HG03025 (cell line): ENCODE measurements at regions not wholly inside any gene's neighbourhood (a gene's known extent, or its start where the extent isn't known, plus 50 kb on each side); places are given as distances from the start of the nearest gene placed in this dataset.
"Not testable (repeated sequence)": the region's sequence is repeated elsewhere in the genome, so short reads cannot be mapped to it uniquely, and the experiment has no call there.

Experiments
- ATAC-seq: cut with Tn5 transposase; IDR thresholded peaks from one replicate; pipeline ENCODE4 v1.9.1; 2021; ENCODE audit warnings: mild to moderate bottlenecking, moderate library complexity; ENCODE audit not compliant: unreplicated experiment, low FRiP score

DNA sequence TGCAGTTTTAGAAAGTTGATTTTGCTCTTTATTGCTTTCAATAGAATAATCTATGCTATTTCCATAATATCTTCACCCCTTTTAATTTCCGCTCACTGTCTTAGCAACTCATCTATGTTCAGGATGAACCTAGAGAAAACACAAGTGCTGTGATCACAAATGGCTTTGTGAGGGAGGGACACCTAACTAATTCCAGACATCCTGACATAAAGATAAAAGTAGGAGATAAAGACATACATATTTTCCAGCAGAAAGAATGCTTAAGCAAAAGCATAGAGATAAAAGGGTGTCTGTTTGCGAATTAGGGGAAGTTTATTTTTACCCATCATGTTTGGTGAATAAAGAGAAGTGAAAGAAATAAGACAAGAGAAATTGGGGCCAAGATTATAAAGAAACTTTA, 254.2 kb downstream of the KCNJ2 start:
- ATAC-seq: no peak

DNA sequence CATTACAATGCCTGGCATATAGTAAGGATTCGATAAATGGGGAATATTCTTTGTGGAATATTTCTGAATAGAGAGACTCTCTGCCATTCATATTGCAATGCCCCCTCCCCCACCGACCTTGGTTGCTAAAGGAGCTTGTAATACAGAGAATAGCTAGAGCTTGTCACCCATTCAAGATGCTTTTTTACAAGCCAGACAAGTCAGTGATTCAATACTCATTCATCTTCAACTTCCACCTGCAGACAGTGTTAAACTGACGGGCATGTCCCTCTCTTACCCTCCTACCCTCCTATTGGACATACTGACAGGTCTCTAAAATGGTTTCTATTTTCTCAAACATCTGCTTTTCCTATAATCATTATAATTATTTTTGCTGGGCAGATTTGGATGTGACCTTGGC, 257.4 kb downstream of the KCNJ2 start:
- no peak for ATAC-seq

DNA sequence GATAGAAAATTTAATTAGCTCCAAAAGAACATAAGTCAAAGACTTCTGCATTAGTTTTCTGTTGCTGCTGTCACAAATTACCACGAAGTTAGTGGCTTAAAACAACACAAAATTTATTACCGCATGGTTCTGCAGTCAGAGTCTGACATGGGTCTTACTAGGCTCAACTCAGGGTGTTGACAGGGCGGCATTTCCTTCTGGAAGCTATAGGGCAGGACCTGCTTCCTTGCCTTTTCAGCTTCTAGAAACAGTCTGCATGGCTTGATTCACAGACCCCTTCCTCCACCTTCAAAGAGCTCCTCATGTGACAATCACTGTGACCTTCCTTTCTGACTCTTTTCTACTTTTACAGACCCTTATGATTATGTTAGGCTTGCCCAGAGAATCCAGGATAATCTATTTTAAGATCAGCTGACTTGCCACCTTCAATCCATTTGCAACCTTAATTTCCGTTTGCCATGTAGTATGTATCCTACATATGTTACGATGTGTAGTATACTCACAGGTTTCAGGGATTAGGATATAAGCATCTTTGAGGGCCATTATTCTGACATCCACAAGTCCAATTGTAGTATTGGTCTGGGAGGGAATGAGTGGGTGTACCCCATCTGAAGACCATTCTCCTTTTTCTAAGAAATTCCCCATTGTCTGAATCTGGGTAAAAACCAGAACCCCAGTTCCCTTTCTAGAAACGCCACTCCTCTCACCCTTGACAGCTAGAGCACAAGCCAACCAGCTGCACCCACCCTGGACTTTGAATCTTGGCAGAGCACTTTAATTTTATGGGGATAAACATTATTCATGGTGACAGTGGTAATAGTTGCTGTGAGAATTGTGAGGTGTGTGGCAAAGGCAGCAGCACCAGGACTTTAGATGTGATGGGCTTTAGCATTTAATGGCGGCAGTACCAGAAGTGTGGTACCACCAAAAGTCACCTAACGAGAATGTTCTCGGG, 265.5 kb downstream of the KCNJ2 start:
- no peak for ATAC-seq

DNA sequence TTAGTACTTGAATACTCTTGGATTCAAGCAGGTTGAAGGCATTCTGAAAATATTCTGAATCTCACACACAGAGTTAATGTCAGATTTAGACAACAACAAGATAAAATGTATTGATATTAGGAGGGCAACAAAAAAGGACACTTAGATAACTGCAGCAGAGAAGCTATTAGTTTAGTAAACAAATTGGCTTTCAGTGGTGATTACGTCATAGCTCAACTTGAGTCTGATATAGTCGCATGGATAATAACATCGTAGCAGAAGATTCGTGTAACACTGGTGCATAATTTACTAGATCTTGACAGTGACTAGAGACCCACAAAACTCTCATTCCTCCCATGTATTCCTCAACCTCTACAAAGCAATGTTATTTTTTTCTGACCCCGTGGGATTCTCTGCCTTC, 268.3 kb downstream of the KCNJ2 start:
- no peak for ATAC-seq

DNA sequence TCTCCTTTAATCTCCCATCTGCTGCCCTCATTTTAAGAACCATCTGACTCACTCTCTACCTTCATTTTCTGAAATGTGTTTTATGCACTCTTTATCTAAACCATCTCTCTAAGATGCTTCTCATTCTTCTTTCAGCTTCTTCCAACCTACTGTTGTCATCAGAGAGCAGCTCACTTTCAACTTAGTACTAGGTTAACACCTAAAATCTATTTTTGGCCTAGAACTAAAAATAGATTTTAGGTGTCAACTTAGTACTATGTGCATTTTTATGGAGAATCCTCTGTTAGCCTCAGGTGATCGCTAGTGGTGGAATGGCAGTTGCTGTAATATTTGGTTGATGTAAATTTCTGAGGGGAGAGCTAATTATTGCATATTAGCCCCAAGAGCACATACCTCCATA, 277.1 kb downstream of the KCNJ2 start:
- ATAC-seq: no peak

DNA sequence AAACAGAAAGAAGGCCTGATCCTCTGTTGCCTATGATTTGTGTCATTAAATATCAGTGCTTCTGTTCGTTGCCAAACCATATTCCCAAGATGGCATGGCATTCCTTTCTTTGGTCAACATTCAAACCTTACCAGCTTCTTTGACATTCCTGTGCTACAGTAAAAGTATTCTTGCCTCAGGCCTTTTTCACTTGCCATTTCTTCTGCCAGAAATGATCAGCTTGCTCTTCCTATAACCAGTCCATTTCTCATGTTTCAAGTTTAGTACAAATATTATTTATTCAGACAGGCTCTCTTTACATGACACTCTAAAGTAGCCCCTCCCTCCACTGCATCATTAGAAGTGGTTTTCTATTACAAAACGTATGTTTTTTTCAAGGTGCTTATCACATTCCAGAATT, 278.3 kb downstream of the KCNJ2 start:
- ATAC-seq: no peak

DNA sequence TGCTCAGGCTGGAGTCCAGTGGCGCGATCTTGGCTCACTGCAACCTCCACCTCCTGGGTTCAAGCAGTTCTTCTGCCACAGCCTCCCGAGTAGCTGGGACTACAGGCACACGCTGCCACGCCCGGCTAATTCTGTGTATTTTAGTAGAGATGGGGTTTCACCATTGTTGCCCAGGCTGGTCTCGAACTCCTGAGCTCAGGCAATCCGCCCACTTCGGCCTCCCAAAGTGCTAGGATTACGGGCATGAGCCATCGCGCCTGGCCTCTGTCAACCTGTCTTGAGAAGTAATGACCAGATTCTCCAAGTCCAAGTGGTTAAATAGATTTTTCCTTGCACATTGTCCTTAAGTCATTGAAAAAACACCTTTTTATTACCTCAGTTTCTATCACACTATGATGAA, 283.7 kb downstream of the KCNJ2 start:
- not testable (repeated sequence) for ATAC-seq

DNA sequence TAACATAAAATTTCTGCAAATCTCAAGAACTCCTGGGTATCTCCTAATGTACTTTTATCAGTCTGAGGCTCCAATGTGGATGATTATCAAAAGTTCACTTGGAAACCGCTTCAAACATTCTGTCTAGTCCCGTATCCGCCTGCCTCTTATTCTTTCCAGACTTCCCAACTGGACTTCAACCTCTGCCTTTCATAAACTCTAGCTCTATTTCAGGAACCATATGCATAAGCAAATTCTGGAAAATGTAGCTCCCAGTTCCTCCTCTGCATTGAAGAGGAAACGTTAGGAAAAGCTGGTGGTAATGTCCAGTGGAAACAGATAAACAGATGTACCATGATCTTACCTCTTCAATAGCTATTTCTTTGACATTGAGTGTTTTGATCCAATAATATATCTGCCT, 285.0 kb downstream of the KCNJ2 start:
- ATAC-seq: no peak

DNA sequence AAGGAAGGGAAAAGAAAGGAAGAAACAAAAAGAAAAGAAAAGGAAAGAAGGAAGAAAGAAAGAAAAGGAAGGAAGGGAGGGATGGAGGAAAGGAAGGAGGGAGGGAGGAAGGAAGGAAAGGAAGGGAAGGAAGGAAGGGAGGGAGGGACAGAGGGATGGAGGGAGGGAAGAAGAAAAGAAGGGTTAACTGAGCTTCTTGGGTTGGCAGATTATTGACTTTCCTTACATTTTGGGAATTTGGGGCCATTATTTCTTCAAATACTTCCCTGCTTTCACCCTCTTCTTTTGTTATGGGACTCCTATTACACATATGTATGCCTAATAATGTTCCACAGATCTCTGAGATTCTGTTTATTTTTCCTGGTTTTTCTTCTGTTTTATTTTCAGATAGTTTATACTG, 285.6 kb downstream of the KCNJ2 start:
- ATAC-seq: no peak

DNA sequence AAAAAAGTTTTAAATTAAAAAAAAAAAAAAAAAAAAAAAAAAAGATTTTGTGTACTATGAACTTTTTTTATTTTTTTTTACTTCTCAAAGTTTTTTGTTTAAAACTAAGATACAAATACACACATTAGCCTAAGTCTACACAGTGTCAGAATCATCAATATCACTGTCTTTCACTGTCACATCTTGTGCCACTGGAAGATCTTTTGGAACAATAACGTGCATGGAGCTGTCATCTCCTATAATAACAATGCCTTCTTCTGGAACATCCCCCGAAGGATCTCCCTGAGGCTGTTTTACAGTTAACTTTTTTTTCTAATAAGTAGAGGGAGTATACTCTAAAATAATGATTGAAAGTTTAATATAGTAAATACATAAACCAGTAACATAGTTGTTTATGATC, 295.7 kb downstream of the KCNJ2 start:
- ATAC-seq: no peak

DNA sequence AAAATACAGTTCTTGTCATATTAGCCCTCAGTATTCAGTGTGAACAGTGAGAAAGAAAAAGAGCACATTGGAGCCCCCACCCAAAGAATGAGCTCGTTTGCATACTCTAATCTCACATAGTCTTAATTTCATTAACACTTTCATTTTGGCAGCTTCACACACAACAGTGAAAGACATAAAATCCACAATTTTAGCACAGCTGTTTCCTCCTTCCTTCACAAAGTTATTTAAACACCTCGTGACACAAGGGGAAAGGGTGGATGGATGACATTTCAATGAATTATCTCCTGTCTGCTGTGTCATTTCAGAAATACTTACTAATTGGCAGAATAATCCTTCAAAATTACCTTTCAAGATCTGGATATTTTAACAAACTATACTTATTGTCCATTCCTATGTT, 299.3 kb downstream of the KCNJ2 start:
- ATAC-seq: no peak

DNA sequence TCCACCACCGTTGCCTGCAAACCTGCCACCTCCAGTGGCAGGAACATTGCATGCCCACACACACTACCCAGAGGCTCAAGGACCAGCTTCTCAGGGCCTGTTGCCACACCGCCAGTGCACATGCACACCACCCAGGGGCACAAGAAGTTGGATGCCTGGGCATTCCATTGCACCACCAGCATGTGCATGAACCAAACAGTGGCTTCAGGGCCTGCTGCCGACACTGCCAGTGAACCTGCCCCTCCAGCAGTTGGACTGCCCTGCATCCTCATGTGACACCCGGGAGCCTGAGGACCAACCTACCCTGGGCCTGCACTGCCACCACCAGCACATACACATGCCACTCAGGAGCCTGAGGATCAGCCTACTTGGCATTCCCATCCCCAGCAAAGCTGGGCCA, 303.7 kb downstream of the KCNJ2 start:
- ATAC-seq: no peak

DNA sequence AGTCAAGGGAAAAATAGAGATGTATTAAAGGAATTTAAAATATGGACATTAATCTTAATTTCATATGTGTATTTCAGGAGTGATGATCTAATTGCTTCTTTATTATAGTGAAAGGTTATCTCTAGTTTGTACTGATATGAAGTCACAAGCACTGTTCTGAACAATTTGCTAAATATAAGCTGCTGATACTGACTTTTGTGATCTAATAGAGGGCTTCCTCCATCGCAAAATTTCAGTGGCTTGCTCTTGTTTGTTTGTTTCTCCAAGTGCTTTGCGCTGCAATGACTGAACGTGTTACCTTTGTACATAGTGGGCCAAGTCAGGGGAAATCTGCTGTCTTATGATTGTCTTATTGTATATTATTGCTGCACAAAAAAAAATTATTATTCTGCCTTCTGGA, 307.0 kb downstream of the KCNJ2 start:
- ATAC-seq: no peak

DNA sequence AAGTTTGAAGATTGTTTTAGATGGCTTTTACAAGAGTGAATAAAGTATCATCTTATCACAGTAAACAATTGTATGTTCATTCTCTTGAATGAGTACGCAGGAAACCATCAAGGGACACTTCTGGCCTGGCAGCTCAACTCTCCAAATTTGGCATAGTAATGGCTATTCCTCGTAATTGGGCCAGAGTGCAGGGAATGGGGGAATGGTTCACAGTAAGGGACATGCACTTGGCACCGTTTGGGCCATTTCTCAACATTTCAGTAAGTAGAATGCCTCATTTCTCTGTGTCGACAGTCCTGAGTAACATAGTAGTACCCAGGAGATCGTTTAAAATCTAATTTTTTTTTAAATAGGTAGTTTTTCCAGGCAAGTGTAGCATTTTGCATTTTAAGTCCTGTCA, 309.6 kb downstream of the KCNJ2 start:
- ATAC-seq: no peak

DNA sequence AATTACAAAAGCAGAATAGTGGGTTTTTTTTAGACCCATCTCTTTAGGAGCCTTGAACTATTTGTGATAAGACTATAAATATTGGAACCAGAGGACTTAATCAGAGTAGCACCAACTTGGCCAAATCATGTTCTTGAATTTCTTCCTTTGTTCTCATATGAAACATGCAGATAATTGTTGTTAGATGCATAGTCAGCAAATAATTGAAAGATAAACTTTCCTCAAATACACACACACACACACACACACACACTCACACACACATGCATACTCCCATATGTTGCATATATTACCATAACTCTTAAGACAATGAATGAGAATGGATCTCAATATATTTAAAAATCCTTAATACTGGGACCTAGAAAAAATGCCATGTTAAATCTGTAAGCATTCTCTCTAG, 310.4 kb downstream of the KCNJ2 start:
- no peak for ATAC-seq

DNA sequence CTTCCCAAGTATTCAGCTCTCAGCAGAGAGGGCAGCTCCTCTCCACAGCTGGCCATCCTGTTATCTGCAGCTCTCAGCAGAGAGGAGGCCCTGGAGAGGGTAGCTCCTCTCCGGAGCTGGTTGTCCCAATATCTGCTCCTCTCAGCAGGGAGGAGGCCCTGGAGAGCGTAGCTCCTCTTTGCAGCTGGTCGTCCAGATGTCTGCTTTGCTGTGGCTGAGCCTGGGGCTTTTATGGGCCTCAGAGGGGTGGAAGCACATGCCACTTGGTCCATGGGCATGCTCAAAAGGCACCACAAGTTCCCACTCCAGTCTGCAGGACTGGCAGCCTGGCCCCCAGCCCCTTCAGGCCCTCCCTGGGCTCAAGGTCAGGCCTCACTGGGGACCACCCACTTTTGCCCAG, 314.3 kb downstream of the KCNJ2 start:
- ATAC-seq: no peak

DNA sequence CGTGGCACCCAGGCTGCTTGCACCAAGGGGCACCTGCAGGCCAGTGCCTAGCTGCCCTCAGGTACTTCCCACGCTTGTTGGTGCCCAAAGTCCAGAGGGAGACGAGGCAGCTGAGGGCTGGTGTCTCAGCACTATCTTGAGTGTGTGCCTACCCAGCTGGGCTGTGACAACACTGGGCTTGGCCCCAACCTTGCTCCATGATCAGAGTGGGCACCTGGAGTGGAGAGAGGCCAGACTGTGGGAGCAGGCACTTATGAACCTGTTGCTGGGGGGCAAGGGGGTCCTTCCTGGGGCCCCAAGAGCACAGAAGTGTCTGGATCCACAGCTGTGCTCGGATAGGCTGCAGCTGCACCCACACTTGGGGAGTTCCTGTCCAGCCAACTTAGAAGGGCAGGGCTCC, 314.7 kb downstream of the KCNJ2 start:
- ATAC-seq: no peak

DNA sequence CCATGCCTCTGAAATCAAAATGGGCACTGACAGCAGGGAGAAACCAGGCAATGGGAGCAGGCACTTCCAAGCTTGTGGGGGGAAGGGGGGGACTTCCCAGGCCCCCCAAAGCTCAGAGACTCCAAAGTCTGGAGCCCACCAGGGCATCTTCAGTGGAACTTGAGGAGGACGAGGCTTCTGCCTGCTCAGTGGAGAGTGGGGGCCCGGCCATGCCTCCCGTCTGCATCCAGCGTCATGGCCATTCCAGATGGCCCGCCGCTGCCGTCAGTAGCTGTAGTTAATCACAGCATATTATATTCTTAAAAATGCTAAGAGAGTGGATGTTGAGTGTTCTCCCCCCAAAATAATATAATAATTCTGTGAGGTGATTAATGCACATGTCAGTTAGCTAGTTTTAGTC, 315.2 kb downstream of the KCNJ2 start:
- ATAC-seq: no peak

DNA sequence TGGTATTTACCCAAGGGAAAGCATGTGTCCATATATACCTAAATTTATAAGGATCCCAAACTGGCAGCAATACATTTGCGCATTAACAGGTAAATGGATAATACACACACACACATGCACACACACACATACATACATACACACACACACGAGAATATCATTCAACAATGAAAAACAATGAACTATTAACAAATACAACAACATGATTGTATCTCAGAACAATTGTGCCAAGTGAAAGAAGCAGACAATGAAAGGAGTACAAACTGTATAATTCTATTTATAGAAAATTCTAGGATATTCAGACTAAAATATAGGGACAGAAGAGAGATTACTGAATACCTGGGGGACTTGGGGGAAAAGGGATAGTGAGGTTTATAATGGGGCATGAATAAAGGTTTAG, 323.0 kb downstream of the KCNJ2 start:
- ATAC-seq: no peak

DNA sequence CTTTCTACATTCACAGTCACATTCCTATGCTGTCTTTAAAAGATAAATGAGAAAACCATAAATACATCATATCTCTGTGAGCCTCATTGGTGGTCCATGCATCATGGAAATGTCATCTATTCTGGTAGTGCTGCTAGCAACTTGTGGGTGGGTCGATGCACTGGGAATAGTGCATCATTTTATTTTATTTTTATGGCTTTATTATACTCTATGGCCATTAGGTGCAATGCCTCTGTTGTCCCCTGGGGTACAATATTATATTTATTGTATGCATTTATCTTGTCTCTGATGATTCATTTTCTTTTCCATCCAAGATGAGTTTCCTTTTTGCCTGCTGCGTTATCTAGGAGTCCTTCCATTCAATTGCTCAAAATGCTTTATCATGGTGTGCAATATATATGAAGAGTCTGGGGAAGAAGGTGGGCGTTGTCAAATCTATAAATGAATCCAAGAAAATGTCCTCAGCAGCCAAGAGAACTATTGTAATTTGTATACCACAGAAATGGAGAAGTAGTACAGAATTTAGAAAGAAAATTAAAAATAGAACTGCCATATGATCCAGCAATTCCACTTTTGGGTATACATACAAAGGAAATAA, 324.0 kb downstream of the KCNJ2 start:
- ATAC-seq: no peak

DNA sequence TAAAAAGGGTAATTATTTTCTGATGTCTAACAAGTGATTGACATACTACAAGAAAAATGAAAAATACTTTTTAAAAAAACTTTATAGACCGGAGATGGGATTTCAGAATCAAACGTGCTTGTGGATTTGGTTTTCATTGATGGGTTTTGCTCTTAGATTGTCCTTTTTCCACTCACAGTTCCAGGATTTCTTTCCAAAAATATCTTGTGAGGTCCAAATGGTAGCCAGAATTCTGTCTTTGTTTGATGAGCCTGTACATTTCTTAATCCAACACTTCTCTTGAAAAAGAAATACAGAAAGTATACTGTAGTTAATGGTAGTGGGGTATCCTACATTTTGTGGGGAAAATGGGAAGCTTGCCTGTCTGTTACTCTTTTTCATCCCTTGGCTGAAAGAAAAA, 329.3 kb downstream of the KCNJ2 start:
- no peak for ATAC-seq

DNA sequence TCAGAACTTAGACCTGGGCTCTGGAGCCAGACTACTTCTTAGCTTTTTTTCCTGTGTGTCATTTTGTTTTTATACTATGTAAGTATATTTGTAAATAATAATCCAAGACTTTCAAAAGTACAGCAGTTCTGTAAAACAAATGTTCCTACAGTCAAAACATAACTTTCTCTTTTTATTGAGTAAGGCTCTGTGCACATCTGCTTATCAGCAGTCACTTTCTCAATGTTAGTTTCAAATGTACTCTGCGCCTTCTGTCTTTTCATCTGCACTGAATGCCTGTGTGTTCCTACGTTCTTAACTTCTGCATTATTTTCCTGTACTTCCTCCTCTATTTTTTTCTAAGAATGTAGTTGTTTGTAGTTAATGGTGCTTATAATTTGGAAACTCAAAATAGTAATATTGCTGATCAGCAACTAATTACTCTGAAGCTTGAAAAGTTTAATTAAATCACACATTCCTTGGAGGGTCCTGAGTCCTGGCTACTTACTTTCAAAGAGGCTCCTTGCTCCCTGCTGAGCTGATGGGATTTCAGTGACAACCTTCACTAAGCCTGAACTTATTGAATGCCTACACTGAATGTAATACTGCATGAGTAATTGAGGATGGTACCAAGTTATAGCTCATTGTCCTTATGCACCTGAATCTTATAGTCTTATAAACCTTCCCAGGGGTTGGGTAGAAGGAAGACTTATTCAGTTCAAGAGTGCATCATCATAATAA, 329.9 kb downstream of the KCNJ2 start:
- no peak for ATAC-seq
